Esophagus muscularis mucosa (tissue), 3 donors: ENCODE measurements at regions not wholly inside any gene's neighbourhood (a gene's known extent, or its start where the extent isn't known, plus 50 kb on each side); places are given as distances from the start of the nearest gene placed in this dataset.
"Not testable (repeated sequence)": the region's sequence is repeated elsewhere in the genome, so short reads cannot be mapped to it uniquely, and the experiment has no call there.

ENCODE experiments used
- POLR2A ChIP-seq: fragments of 450-650 bp; IDR thresholded peaks from one replicate; pipeline ENCODE4 v1.6.1; 2017; ENCODE audit warnings: antibody characterized with exemption, moderate library complexity, mild to moderate bottlenecking, low read depth
- POLR2AphosphoS5 ChIP-seq, 2 donors: sonication (generic); formaldehyde crosslinking; IDR thresholded peaks; one replicate each; pipeline ENCODE4 v1.6.1; 2017; ENCODE audit warnings: antibody characterized with exemption in 2 of 2
- TF ChIP-seq, protein P1 (sequence below), 3 experiments: fragments of 200-600 bp in 2 of 3; fragments of 450-650 bp in 1 of 3; sonication (generic) in 2 of 3; IDR thresholded peaks; one replicate each; pipeline ENCODE4 v1.5.1; 2017 to 2019; ENCODE audit warnings: antibody characterized with exemption in 3 of 3, mild to moderate bottlenecking in 2 of 3, moderate library complexity in 1 of 3

DNA sequence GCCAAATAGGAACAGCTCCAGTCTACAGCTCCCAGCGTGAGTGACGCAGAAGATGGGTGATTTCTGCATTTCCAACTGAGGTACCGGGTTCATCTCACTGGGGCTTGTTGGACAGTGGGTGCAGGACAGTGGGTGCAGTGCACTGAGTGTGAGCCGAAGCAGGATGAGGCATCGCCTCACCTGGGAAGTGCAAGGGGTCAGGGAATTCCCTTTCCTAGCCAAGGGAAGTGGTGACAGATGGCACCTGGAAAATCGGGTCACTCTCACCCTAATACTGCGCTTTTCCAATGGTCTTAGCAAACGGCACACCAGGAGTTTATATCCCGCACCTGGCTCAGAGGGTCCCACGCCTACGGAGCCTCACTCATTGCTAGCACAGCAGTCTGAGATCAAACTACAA lies 56.7 kb upstream of the VPREB1 start:
- not testable (repeated sequence) for TF ChIP-seq POLR2A; POLR2AphosphoS5 (IDR thresholded peaks at IDR 0.05)
- TF ChIP-seq, protein P1, sequence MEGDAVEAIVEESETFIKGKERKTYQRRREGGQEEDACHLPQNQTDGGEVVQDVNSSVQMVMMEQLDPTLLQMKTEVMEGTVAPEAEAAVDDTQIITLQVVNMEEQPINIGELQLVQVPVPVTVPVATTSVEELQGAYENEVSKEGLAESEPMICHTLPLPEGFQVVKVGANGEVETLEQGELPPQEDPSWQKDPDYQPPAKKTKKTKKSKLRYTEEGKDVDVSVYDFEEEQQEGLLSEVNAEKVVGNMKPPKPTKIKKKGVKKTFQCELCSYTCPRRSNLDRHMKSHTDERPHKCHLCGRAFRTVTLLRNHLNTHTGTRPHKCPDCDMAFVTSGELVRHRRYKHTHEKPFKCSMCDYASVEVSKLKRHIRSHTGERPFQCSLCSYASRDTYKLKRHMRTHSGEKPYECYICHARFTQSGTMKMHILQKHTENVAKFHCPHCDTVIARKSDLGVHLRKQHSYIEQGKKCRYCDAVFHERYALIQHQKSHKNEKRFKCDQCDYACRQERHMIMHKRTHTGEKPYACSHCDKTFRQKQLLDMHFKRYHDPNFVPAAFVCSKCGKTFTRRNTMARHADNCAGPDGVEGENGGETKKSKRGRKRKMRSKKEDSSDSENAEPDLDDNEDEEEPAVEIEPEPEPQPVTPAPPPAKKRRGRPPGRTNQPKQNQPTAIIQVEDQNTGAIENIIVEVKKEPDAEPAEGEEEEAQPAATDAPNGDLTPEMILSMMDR (IDR thresholded peaks at IDR 0.05), result not testable (repeated sequence)
